Stimulated activated CD4-positive, alpha-beta T cell treated with anti-CD3 and anti-CD28 coated beads, Interleukin-2, amount 100 ng/mL, for 48 hours (primary cell): ENCODE measurements at regions not wholly inside any gene's neighbourhood (a gene's known extent, or its start where the extent isn't known, plus 50 kb on each side); places are given as distances from the start of the nearest gene placed in this dataset.
"Not testable (repeated sequence)": the region's sequence is repeated elsewhere in the genome, so short reads cannot be mapped to it uniquely, and the experiment has no call there.

Experiments
- DNase-seq, 2 donors: peaks; one replicate each; pipeline ENCODE4 v3.0.0-alpha.2; 2020

DNA sequence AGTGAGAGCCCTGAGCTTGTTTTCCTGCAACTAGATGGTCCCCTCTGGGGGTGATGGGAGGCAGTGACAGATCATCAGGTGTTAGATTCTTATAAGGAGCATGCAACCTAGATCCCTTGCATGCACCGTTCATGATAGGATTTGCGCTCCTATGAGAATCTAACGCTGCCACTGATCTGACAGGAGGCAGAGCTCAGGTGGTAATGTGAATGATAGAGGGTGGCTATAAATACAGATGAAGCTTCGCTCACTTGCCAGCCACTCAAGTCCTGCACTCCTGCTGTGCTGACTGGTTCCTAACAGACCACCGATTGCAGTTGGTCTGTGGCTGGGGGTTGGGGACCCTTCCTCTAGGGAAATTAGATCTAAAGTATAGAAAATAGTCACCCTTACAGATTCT, 290.6 kb upstream of the ADCY2 start:
- DNase-seq, result no peak

- no peak for DNase-seq
Measured at GRCh38 chr5:7117961-7118360, 278.0 kb upstream of the ADCY2 start.

- DNase-seq, result no peak
Measured at GRCh38 chr5:7131680-7132079, 264.3 kb upstream of the ADCY2 start.

- no peak for DNase-seq
Measured at GRCh38 chr5:7146886-7147285, 249.1 kb upstream of the ADCY2 start.

- DNase-seq, result no peak
Measured at GRCh38 chr5:7157083-7157482, 238.9 kb upstream of the ADCY2 start.

- DNase-seq, result no peak
Measured at GRCh38 chr5:7169240-7169878, 226.6 kb upstream of the ADCY2 start.

DNA sequence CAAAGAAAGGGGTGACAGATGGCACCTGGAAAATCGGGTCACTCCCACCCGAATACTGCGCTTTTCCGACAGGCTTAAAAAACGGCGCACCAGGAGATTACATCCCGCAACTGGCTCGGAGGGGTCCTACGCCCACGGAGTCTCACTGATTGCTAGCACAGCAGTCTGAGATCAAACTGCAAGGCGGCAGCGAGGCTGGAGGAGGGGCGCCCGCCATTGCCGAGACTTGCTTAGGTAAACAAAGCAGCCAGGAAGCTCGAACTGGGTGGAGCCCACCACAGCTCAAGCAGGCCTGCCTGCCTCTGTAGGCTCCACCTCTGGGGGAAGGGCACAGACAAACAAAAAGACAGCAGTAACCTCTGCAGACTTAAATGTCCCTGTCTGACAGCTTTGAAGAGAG, 225.2 kb upstream of the ADCY2 start:
- not testable (repeated sequence) for DNase-seq

- DNase-seq, result no peak
Measured at GRCh38 chr5:7179364-7179763, 216.6 kb upstream of the ADCY2 start.

GRCh38 chr5:7181841-7182240, 214.1 kb upstream of the ADCY2 start:
- no peak for DNase-seq

- DNase-seq, result no peak
Measured at GRCh38 chr5:7185742-7186141, 210.2 kb upstream of the ADCY2 start.

DNA sequence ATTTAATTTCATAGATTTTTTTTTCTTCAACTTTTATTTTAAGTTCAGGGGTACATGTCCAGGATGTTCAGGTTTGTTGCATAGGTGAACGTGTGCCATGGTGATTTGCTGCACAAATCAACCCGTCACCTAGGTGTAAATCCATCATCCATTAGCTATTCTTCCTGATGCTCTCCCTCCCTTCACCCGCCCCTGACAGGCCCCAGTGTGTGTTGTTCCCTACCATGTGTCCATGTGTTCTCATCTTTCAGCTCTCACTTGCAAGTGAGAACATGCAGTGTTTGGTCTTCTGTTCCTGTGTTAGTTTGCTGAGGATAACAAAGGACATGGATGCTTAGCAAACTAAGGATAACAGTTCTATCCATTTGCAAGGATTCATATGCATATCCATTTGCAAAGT, 209.1 kb upstream of the ADCY2 start:
- DNase-seq, result no peak

DNA sequence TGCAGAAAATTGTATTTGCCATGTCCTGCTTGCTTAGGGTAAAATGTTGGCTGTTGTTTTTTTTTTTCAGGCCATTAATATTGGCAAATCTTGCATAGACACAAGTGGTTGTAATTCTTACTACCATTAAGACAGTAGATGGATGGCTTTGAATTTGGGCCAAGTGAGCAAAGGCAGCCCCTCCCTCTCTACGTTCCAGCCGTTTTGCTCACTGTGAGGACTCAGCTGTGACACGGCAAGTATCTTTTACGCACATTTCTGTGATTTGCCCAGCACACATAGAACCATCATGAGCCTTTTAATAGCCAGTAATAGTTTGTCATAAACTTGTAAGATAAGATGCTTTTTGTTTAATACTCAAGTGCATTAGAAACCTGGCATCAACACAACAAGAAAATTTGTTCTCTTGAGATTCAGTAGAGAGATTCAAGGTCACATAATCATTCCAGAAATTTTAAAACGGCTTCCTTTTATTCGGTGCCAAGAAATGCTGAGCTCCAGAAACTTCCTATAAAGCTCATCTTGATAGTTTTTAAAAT, 205.2 kb upstream of the ADCY2 start:
- DNase-seq, result no peak

GRCh38 chr5:7192016-7192415, 203.9 kb upstream of the ADCY2 start:
- no peak for DNase-seq

GRCh38 chr5:7202846-7203245, 193.1 kb upstream of the ADCY2 start:
- DNase-seq, result no peak

DNA sequence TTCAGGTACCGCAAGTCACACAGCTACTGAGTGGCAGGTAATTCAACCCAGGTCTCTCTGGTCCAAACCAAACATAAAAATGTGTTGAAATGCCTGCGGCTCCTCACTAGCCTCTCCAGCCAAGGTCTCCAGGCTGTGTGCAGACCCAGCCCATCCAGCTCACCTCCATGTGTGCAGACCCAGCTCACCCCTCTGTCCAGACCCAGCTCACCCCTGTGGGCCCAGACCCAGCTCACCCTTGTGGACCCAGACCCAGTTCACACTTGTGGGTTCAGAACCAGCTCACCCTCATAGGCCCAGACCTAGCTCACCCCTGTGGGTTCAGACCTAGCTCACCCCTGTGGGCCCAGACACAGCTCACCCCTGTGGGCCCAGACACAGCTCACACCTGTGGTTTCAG, 188.0 kb upstream of the ADCY2 start:
- no peak for DNase-seq

DNA sequence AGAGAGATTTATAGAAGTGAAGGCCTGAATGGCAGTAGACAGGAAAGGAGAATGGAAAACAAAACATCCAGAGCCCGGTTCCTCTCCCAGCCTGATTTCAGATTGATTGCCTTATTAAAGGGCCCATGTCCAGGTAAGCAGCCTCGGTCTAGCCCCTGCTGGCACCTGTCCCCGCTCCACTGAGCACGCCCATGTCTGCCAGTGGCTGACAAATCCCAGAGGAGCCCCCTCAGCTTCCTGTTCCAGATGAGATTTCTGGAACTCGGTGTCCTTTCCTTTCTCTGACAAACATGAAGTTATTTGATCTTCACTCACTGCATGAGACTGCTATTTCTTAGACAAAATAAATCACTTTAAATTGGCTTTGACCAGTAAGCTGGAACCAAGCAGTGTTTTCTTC, 187.0 kb upstream of the ADCY2 start:
- DNase-seq, result no peak

GRCh38 chr5:7209658-7210057, 186.3 kb upstream of the ADCY2 start:
- no peak for DNase-seq

GRCh38 chr5:7210549-7210948, 185.4 kb upstream of the ADCY2 start:
- no peak for DNase-seq

DNA sequence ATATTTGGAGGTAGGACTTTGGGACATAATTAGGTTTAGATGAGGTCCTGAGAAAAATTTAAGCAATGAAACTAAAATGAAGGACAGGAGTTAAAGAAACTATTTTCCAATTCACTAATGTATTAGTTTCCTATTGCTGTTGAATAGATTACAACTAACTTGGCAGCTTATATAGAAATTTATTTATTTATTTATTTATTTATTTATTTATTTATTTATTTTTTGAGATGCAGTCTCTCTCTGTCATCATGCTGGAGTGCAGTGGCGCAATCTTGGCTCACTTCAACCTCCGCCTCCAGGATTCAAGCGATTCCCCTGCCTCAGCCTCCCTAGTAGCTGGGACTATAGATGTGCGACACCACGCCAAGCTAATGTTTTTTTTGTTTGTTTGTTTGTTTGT, 182.4 kb upstream of the ADCY2 start:
- DNase-seq, result no peak

DNA sequence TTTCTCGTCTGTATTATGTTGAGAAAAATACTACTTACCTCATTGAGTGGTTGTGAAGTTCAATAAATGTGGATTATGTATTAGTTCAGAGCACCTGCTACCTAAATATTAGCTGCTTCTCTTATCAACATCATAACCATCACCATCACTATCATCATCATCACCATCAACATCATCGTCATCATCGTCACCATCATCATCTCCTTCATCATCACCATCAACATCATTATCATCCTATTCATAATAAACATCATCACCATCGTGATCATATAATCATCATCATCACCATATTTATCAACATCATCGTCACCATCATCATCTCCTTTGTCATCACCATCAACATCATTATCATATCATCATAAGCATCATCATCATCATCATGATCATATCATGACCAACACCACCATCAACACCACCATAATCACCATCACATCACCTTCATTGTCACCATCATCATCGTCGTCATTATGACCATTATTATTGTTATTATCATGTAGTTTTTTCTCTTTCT, 181.0 kb upstream of the ADCY2 start:
- DNase-seq, result no peak

DNA sequence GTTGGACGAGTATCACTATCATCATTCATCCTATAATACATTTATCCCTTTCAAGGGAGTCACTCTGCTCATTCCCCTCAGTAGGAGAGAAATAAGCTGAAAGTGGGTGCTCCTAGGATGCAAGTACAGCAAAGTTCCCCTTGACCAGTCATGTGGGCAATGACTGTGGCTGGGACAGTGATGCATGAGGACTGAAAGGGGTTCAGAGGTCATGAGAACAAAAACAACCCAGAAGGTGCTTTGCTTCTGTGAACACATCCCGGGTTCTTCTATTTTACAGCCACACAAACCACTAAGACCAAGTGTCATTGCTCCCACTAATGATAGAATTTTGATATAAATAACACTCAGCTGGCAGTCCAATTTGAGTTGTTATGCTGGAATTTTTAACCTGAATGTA, 177.8 kb upstream of the ADCY2 start:
- DNase-seq, result no peak

GRCh38 chr5:7220156-7220555, 175.8 kb upstream of the ADCY2 start:
- no peak for DNase-seq

DNA sequence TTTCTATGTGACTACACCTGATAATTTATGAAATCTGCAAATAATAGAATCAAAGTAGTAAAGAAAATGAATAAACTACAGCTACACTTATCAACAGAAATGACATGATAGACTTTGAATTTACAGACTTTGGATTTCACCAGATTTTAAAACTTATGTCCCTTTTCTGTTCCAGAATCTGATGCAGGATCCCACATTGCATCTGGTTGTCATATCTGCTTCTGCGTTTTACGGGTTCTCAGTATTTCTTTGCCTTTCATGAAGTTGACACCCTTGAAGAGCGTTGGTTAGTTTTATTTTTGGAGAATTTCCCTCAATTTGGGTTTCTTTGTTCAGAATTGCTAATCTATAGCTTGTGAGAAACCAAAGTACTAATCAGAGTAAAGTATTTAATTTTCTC, 174.9 kb upstream of the ADCY2 start:
- no peak for DNase-seq

DNA sequence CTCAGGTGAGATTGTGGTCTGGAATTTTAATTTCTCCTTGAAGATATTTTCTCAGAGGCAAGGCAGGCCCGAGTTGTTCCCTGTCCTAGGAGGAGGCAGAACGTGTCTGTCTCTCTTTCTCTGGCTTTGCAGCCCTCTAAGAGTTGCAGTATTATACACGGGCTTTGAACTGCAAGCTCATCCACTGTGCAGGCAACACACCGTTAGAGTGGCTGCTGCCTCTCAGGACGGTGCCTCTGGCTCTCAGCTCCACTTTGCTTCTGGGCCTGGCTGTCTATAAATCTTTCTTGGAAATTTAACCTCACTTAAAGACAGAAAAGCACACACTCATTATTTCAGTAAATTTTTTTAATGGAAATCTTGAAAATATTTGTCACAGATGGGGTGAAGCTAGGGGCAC, 170.1 kb upstream of the ADCY2 start:
- no peak for DNase-seq

GRCh38 chr5:7242118-7242710, 153.7 kb upstream of the ADCY2 start:
- no peak for DNase-seq
